ENCODE measurements at regions not wholly inside any gene's neighbourhood (a gene's known extent, or its start where the extent isn't known, plus 50 kb on each side); places are given as distances from the start of the nearest gene placed in this dataset.

- no peak for TF ChIP-seq GATA2 (IDR thresholded peaks at IDR 0.05; ENCODE audit: low read depth, low read length)
- no peak for TF ChIP-seq GATA3 (IDR thresholded peaks at IDR 0.05; ENCODE audit: low read depth, low read length)
These were observed 105.0 kb upstream of the CCDC150 start for GRCh38 chr2:196534495-196534894.

GRCh38 chr2:196535061-196535460 is 104.5 kb upstream of the CCDC150 start:
- no peak for TF ChIP-seq GATA2 (IDR thresholded peaks at IDR 0.05; ENCODE audit: low read depth, low read length)
- no peak for TF ChIP-seq GATA3 (IDR thresholded peaks at IDR 0.05; ENCODE audit: low read depth, low read length)

GRCh38 chr2:196535742-196536141 is 103.8 kb upstream of the CCDC150 start:
- no peak for TF ChIP-seq GATA3 (IDR thresholded peaks at IDR 0.05; ENCODE audit: low read depth, low read length)
- no peak for TF ChIP-seq GATA2 (IDR thresholded peaks at IDR 0.05; ENCODE audit: low read depth, low read length)

GRCh38 chr2:196537311-196537710 is 102.2 kb upstream of the CCDC150 start:
- TF ChIP-seq GATA2 (IDR thresholded peaks at IDR 0.05; ENCODE audit: low read depth, low read length), result no peak
- no peak for TF ChIP-seq GATA3 (IDR thresholded peaks at IDR 0.05; ENCODE audit: low read depth, low read length)

GRCh38 chr2:196538189-196538588 is 101.3 kb upstream of the CCDC150 start:
- no peak for TF ChIP-seq GATA2 (IDR thresholded peaks at IDR 0.05; ENCODE audit: low read depth, low read length)

GRCh38 chr2:196538646-196539045 is 100.9 kb upstream of the CCDC150 start:
- TF ChIP-seq GATA2 (IDR thresholded peaks at IDR 0.05; ENCODE audit: low read depth, low read length) (no peak), GATA3 (IDR thresholded peaks at IDR 0.05; ENCODE audit: low read depth, low read length) (no peak)

GRCh38 chr2:196544906-196545433 is 94.5 kb upstream of the CCDC150 start:
- no peak for TF ChIP-seq GATA2 (IDR thresholded peaks at IDR 0.05; ENCODE audit: low read depth, low read length)
- TF ChIP-seq GATA3 (IDR thresholded peaks at IDR 0.05; ENCODE audit: low read depth, low read length), result no peak

GRCh38 chr2:196546151-196546919 is 93.2 kb upstream of the CCDC150 start:
- TF ChIP-seq GATA3 (IDR thresholded peaks at IDR 0.05; ENCODE audit: low read depth, low read length), result no peak
- TF ChIP-seq GATA2 (IDR thresholded peaks at IDR 0.05; ENCODE audit: low read depth, low read length), result no peak

- TF ChIP-seq GATA3 (IDR thresholded peaks at IDR 0.05; ENCODE audit: low read depth, low read length) (no peak), GATA2 (IDR thresholded peaks at IDR 0.05; ENCODE audit: low read depth, low read length) (no peak)
These were observed 90.5 kb upstream of the CCDC150 start for GRCh38 chr2:196549052-196549451.

- no peak for TF ChIP-seq GATA2 (IDR thresholded peaks at IDR 0.05; ENCODE audit: low read depth, low read length)
- TF ChIP-seq GATA3 (IDR thresholded peaks at IDR 0.05; ENCODE audit: low read depth, low read length), result no peak
These were observed 88.5 kb upstream of the CCDC150 start for GRCh38 chr2:196551014-196551413.

GRCh38 chr2:196555161-196555560 is 84.4 kb upstream of the CCDC150 start:
- no peak for TF ChIP-seq GATA3 (IDR thresholded peaks at IDR 0.05; ENCODE audit: low read depth, low read length)
- TF ChIP-seq GATA2 (IDR thresholded peaks at IDR 0.05; ENCODE audit: low read depth, low read length), result no peak

- TF ChIP-seq GATA2 (IDR thresholded peaks at IDR 0.05; ENCODE audit: low read depth, low read length) (no peak), GATA3 (IDR thresholded peaks at IDR 0.05; ENCODE audit: low read depth, low read length) (no peak)
These were observed 83.8 kb upstream of the CCDC150 start for GRCh38 chr2:196555726-196556125.

- TF ChIP-seq GATA2 (IDR thresholded peaks at IDR 0.05; ENCODE audit: low read depth, low read length) (no peak), GATA3 (IDR thresholded peaks at IDR 0.05; ENCODE audit: low read depth, low read length) (no peak)
These were observed 81.0 kb upstream of the CCDC150 start for GRCh38 chr2:196558497-196558896.

- TF ChIP-seq GATA2 (IDR thresholded peaks at IDR 0.05; ENCODE audit: low read depth, low read length) (no peak), GATA3 (IDR thresholded peaks at IDR 0.05; ENCODE audit: low read depth, low read length) (no peak)
These were observed 75.6 kb upstream of the CCDC150 start for GRCh38 chr2:196563876-196564275.

- TF ChIP-seq GATA3 (IDR thresholded peaks at IDR 0.05; ENCODE audit: low read depth, low read length) (no peak), GATA2 (IDR thresholded peaks at IDR 0.05; ENCODE audit: low read depth, low read length) (no peak)
These were observed 74.3 kb upstream of the CCDC150 start for GRCh38 chr2:196565106-196565765.

All from SH-SY5Y (cell line).